T1000 (cell line): ENCODE measurements at regions not wholly inside any gene's neighbourhood (a gene's known extent, or its start where the extent isn't known, plus 50 kb on each side); places are given as distances from the start of the nearest gene placed in this dataset.
"Not testable (repeated sequence)": the region's sequence is repeated elsewhere in the genome, so short reads cannot be mapped to it uniquely, and the experiment has no call there.

Experiments
- DNase-seq: peaks from one replicate; lab custom pipeline; 2025; ENCODE audit warnings: mixed read lengths; lab: John Stamatoyannopoulos, UW

- DNase-seq, result no peak
Observed at GRCh38 chr6:27190126-27190525, 57.4 kb upstream of the PRSS16 start.

DNA sequence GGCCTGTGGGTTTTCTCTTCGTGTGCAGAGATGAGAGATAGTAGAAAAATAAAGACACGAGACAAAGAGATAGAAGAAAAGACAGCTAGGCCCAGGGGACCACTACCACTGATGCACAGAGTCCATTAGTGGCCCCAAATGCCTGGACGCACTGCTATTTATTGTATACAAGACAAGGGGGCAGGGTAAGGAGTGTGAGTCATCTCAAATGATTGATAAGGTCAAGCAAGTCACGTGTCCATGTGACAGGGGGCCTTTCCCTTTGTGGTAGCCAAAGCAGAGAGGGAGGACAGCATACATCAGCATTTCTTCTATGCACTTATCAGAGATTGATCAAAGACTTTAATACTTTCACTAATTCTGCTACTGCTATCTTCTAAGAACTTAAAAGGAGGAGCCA lies 53.0 kb upstream of the PRSS16 start:
- DNase-seq, result not testable (repeated sequence)

- not testable (repeated sequence) for DNase-seq
Observed at GRCh38 chr6:27195547-27195946, 52.0 kb upstream of the PRSS16 start.
